ENCODE measurements at regions not wholly inside any gene's neighbourhood (a gene's known extent, or its start where the extent isn't known, plus 50 kb on each side); places are given as distances from the start of the nearest gene placed in this dataset.

GRCh38 chr6:143621876-143622605, 55.7 kb upstream of the PHACTR2 start:
- no peaks in the 10 kb centered on the region for H3K9me3 ChIP-seq
- no peak for DNase-seq
- peaks cover 0 to 11% (median 9%) of the 10 kb centered on the region in 4 donors for H3K4me1 ChIP-seq
- H3K27me3 ChIP-seq, result no peaks in the 10 kb centered on the region
- intact Hi-C loops (cut with DNase I; ENCODE audit: low total_unique reads), result no loop called here
- TF ChIP-seq POLR2A (IDR thresholded peaks at IDR 0.05) (no peak), EP300 (IDR thresholded peaks at IDR 0.05; ENCODE audit: low read depth) (no peak), POLR2AphosphoS5 (IDR thresholded peaks at IDR 0.05) (no peak)
- TF ChIP-seq, protein P1, sequence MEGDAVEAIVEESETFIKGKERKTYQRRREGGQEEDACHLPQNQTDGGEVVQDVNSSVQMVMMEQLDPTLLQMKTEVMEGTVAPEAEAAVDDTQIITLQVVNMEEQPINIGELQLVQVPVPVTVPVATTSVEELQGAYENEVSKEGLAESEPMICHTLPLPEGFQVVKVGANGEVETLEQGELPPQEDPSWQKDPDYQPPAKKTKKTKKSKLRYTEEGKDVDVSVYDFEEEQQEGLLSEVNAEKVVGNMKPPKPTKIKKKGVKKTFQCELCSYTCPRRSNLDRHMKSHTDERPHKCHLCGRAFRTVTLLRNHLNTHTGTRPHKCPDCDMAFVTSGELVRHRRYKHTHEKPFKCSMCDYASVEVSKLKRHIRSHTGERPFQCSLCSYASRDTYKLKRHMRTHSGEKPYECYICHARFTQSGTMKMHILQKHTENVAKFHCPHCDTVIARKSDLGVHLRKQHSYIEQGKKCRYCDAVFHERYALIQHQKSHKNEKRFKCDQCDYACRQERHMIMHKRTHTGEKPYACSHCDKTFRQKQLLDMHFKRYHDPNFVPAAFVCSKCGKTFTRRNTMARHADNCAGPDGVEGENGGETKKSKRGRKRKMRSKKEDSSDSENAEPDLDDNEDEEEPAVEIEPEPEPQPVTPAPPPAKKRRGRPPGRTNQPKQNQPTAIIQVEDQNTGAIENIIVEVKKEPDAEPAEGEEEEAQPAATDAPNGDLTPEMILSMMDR (IDR thresholded peaks at IDR 0.05), result no peak
- no peak overlapping the region for H3K4me3 ChIP-seq
- WGBS, 2 donors (ENCODE audit: low coverage in 1 of 2), result 86 to 100% methylated on average over 3 to 7 of the region's 7 CpGs
- no peaks in the 10 kb centered on the region for H3K36me3 ChIP-seq
- H3K27ac ChIP-seq, result no peak overlapping the region
- in situ Hi-C loops (cut with MboI; ENCODE audit: low pct_ligation_motif_present in 1 of 4, low pct_unique_long_range_greater_than_20kb in 1 of 4, low sequenced_read_pairs in 3 of 4), result no loop called here

DNA sequence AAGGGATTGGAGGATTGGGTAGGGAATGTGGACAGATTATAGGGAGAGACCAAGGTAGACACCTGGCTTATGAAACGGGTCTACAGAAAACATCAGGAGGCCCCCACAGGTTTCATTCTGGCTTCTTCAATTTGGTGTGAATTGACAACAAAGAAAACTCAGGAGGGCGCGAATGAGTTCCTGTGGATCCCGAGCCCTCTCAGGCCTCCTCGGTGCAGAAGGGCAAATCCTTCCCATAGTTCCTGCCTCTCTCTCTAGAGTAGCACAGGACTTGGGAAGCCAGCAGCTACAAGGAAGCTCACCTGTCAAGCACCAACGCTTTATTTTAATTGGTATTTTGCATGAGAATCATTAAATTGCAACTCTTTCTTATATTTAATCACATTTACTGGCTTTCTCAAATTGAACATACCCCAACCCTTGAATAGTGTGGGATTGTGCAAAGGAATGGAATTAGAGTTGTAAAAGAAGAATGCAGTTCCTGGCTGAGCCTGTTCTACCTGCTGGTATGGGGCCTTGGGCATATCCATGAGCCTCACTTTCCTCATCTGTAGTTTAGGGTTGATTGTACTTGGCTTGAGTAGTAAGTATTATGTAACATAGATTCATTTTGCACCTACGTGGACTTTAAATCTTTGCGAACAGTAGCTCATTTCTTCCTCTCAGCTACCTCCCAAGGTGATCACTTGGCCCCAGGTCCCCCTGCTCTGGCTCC, 56.4 kb upstream of the PHACTR2 start:
- 95 to 96% methylated on average over 7 to 8 of the region's 8 CpGs for WGBS, 2 donors (ENCODE audit: low coverage in 1 of 2)
- intact Hi-C loops (cut with DNase I; ENCODE audit: low total_unique reads), result no loop called here
- no peaks in the 10 kb centered on the region for H3K36me3 ChIP-seq
- H3K4me3 ChIP-seq, result no peak overlapping the region
- no peak overlapping the region for H3K27ac ChIP-seq
- TF ChIP-seq EP300 (IDR thresholded peaks at IDR 0.05; ENCODE audit: low read depth), result no peak
- no peak for TF ChIP-seq POLR2A (IDR thresholded peaks at IDR 0.05)
- TF ChIP-seq POLR2AphosphoS5 (IDR thresholded peaks at IDR 0.05), result no peak
- TF ChIP-seq, protein P1 (IDR thresholded peaks at IDR 0.05), result no peak
- DNase-seq, result no peak
- in situ Hi-C loops (cut with MboI; ENCODE audit: low pct_ligation_motif_present in 1 of 4, low pct_unique_long_range_greater_than_20kb in 1 of 4, low sequenced_read_pairs in 3 of 4), result no loop called here
- H3K4me1 ChIP-seq, result peaks cover 0 to 11% (median 9%) of the 10 kb centered on the region in 4 donors
- no peaks in the 10 kb centered on the region for H3K27me3 ChIP-seq
- H3K9me3 ChIP-seq, result no peaks in the 10 kb centered on the region

DNA sequence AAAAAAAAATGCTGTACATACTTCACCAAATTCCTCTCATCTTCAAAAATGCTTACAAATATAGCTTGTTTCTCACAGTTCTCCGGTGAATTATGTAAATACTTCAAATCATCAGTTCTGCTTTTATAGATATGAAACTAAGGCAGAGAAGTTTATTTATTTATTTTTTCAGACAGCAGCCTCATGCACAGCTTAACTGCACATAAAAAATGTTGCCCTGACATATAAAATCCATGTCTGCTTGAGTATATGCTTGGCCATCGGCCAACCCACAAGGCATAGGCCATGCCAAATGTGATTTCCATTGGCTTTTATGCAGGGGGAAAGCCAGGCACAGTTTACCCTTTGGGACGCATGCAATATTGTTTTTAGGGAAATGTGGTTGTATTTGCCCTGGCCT, 57.3 kb upstream of the PHACTR2 start:
- 36 to 40% methylated on average over 1 to 3 of the region's 3 CpGs for WGBS, 2 donors (ENCODE audit: low coverage in 1 of 2)
- no peak for DNase-seq
- Histone ChIP-seq H3K4me1 (peaks cover 0 to 11% (median 9%) of the 10 kb centered on the region in 4 donors), H3K27ac (no peak overlapping the region), H3K4me3 (no peak overlapping the region), H3K9me3 (no peaks in the 10 kb centered on the region), H3K36me3 (no peaks in the 10 kb centered on the region), H3K27me3 (no peaks in the 10 kb centered on the region)
- in situ Hi-C loops (cut with MboI; ENCODE audit: low pct_ligation_motif_present in 1 of 4, low pct_unique_long_range_greater_than_20kb in 1 of 4, low sequenced_read_pairs in 3 of 4), result no loop called here
- intact Hi-C loops (cut with DNase I; ENCODE audit: low total_unique reads), result no loop called here
- TF ChIP-seq POLR2AphosphoS5 (IDR thresholded peaks at IDR 0.05) (no peak), POLR2A (IDR thresholded peaks at IDR 0.05) (no peak), EP300 (IDR thresholded peaks at IDR 0.05; ENCODE audit: low read depth) (no peak)
- TF ChIP-seq, protein P1 (IDR thresholded peaks at IDR 0.05), result no peak

GRCh38 chr6:143619824-143620401, 57.9 kb upstream of the PHACTR2 start:
- intact Hi-C loops (cut with DNase I; ENCODE audit: low total_unique reads), result no loop called here

More at GRCh38 chr6:143619824-143620401, 57.9 kb upstream of the PHACTR2 start:
- no peak for TF ChIP-seq EP300 (IDR thresholded peaks at IDR 0.05; ENCODE audit: low read depth)
- TF ChIP-seq, protein P1 (IDR thresholded peaks at IDR 0.05), result no peak
- TF ChIP-seq POLR2A (IDR thresholded peaks at IDR 0.05), result no peak
- no peak for TF ChIP-seq POLR2AphosphoS5 (IDR thresholded peaks at IDR 0.05)
- Histone ChIP-seq H3K27me3 (no peaks in the 10 kb centered on the region), H3K36me3 (no peaks in the 10 kb centered on the region), H3K27ac (no peak overlapping the region), H3K9me3 (no peaks in the 10 kb centered on the region), H3K4me3 (no peak overlapping the region), H3K4me1 (peaks cover 0 to 11% (median 9%) of the 10 kb centered on the region in 4 donors)
- in situ Hi-C loops (cut with MboI; ENCODE audit: low pct_ligation_motif_present in 1 of 4, low pct_unique_long_range_greater_than_20kb in 1 of 4, low sequenced_read_pairs in 3 of 4), result no loop called here
- 67 to 80% methylated on average over 5 to 8 of the region's 8 CpGs for WGBS, 2 donors (ENCODE audit: low coverage in 1 of 2)
- no peak for DNase-seq

Measured in transverse colon (tissue), 4 donors.